Endothelial cell of umbilical vein (primary cell): ENCODE measurements at regions not wholly inside any gene's neighbourhood (a gene's known extent, or its start where the extent isn't known, plus 50 kb on each side); places are given as distances from the start of the nearest gene placed in this dataset.

ENCODE experiments used
- BruUV-seq: library from RNA; stranded (reverse); fragments of 400-500 nt; replicated peaks from 2 replicates; lab custom pipeline; 2021; lab: Mats Ljungman, UMichigan
- CTCF ChIA-PET: fragments of 300-600, 350-600 bp; sonication (Branson Sonifier 250); formaldehyde crosslinking; loops from one replicate; lab custom pipeline; 2021; ENCODE audit warnings: antibody characterized with exemption, inconsistent platforms; lab: Charles Lee
- POLR2A ChIA-PET: fragments of 300-600, 350-600 bp; sonication (Branson Sonifier 250); formaldehyde crosslinking; loops from one replicate; lab custom pipeline; 2021; ENCODE audit warnings: antibody characterized with exemption, inconsistent platforms; lab: Charles Lee
- DNase-seq: peaks from one replicate; pipeline ENCODE4 v3.0.0-alpha.2; 2011; ENCODE audit warnings: low read depth, low spot score
- FAIRE-seq: peaks from 2 replicates; lab custom pipeline; 2011; peaks lifted over from hg19 to GRCh38; lab: Jason Lieb, UNC
- H2AFZ ChIP-seq: 2 replicates; pipeline ENCODE4 v1.6.0; 2012; ENCODE audit warnings: low read depth, low read length, control low read depth, inconsistent platforms
- H3K27ac ChIP-seq: 2 replicates; pipeline ENCODE4 v1.5.1; 2011; ENCODE audit warnings: low read depth, mild to moderate bottlenecking, control low read depth, low read length, moderate library complexity; ENCODE audit not compliant: insufficient read depth
- H3K27me3 ChIP-seq, 2 experiments: 2 replicates each; pipeline versions ENCODE4 v1.6.0 to v1.6.1; 2011; ENCODE audit warnings: low read length in 2 of 2, mixed read lengths in 1 of 2; ENCODE audit not compliant: control insufficient read depth in 2 of 2, insufficient read depth in 2 of 2
- H3K36me3 ChIP-seq, 2 experiments: 2 replicates in 1 of 2; 3 replicates in 1 of 2; pipeline ENCODE4 v1.5.1; 2011; ENCODE audit warnings: low read length in 2 of 2, mild to moderate bottlenecking in 1 of 2, moderate library complexity in 1 of 2; ENCODE audit not compliant: control insufficient read depth in 2 of 2, insufficient read depth in 2 of 2; ENCODE audit errors: extremely low read depth in 1 of 2
- H3K4me1 ChIP-seq: 3 replicates; pipeline ENCODE4 v1.5.1; 2011; ENCODE audit warnings: mild to moderate bottlenecking, low read length; ENCODE audit not compliant: control insufficient read depth, insufficient read depth; ENCODE audit errors: extremely low read depth
- H3K4me2 ChIP-seq: 2 replicates; pipeline ENCODE4 v1.6.1; 2011; ENCODE audit warnings: low read length, control low read depth, mixed read lengths; ENCODE audit not compliant: insufficient read depth
- H3K4me3 ChIP-seq, 3 experiments: fragments of 200-600 bp in 1 of 3; sonication (generic), shearing (Covaris generic) in 1 of 3; replicated peaks in 1 of 3; 2 replicates each; pipeline ENCODE4 v1.5.1; 2011 to 2016; ENCODE audit warnings: control low read depth in 3 of 3, low read length in 3 of 3, mild to moderate bottlenecking in 2 of 3, inconsistent platforms in 1 of 3, low read depth in 1 of 3, moderate library complexity in 1 of 3; ENCODE audit not compliant: insufficient read depth in 1 of 3
- H3K79me2 ChIP-seq: 2 replicates; pipeline ENCODE4 v1.6.0; 2012; ENCODE audit warnings: low read length, inconsistent platforms; ENCODE audit not compliant: control insufficient read depth, insufficient read depth
- H3K9ac ChIP-seq: replicated peaks from 2 replicates; pipeline ENCODE3; 2011; ENCODE audit warnings: low read length, control low read depth; ENCODE audit not compliant: insufficient read depth; ENCODE audit errors: extremely low read depth
- H3K9me1 ChIP-seq: replicated peaks from 3 replicates; pipeline ENCODE4 v1.6.0; 2011; ENCODE audit warnings: mild to moderate bottlenecking, low read length; ENCODE audit not compliant: control insufficient read depth, insufficient read depth; ENCODE audit errors: extremely low read depth
- H3K9me3 ChIP-seq: replicated peaks from 2 replicates; pipeline ENCODE4 v1.5.1; 2012; ENCODE audit warnings: low read length, inconsistent platforms; ENCODE audit not compliant: control insufficient read depth, insufficient read depth
- H4K20me1 ChIP-seq: replicated peaks from 2 replicates; pipeline ENCODE3; 2011; ENCODE audit warnings: mild to moderate bottlenecking, low read length; ENCODE audit not compliant: control insufficient read depth, insufficient read depth; ENCODE audit errors: extremely low read depth
- EZH2 ChIP-seq: IDR thresholded peaks from 2 replicates; pipeline ENCODE4 v1.6.1; 2012; ENCODE audit warnings: borderline replicate concordance, low read depth, mild to moderate bottlenecking, moderate library complexity, low read length, inconsistent platforms; ENCODE audit not compliant: severe bottlenecking
- FOS ChIP-seq: IDR thresholded peaks from 2 replicates; pipeline ENCODE4 v1.6.1; 2011; ENCODE audit warnings: mild to moderate bottlenecking, low read length, moderate library complexity, borderline replicate concordance; ENCODE audit not compliant: insufficient read depth
- GATA2 ChIP-seq: IDR thresholded peaks from 2 replicates; pipeline ENCODE4 v1.7.0; 2011; ENCODE audit warnings: low read depth, mild to moderate bottlenecking, moderate library complexity, mixed read lengths, low read length; ENCODE audit not compliant: insufficient read length, insufficient read depth
- JUN ChIP-seq: IDR thresholded peaks from 2 replicates; pipeline ENCODE4 v1.6.1; 2011; ENCODE audit warnings: borderline replicate concordance, low read depth; ENCODE audit not compliant: insufficient read length, insufficient read depth
- MYC ChIP-seq: IDR thresholded peaks from one replicate; pipeline ENCODE4 v1.6.1; 2011; ENCODE audit warnings: mild to moderate bottlenecking, low read depth, low read length
- POLR2A ChIP-seq: IDR thresholded peaks from 2 replicates; pipeline ENCODE4 v1.6.1; 2012; ENCODE audit warnings: low read depth, mild to moderate bottlenecking, control low read depth, low read length
- POLR2AphosphoS5 ChIP-seq: IDR thresholded peaks from 2 replicates; pipeline ENCODE4 v1.6.1; 2012; ENCODE audit warnings: low read depth, mild to moderate bottlenecking, control low read depth, low read length, moderate library complexity; ENCODE audit not compliant: insufficient read depth
- dilution Hi-C: fragments of 300-500 bp; cut with MboI; formaldehyde crosslinking; loops from one replicate; pipeline ENCODE4 v1.15.0; 2019; ENCODE audit warnings: low sequenced_read_pairs; ENCODE audit not compliant: extremely low pct_ligation_motif_present
- intact Hi-C: fragments of 100-400 bp; cut with micrococcal nuclease; formaldehyde crosslinking; loops from one replicate; pipeline ENCODE4 v1.10.0; 2022
- TF ChIP-seq, protein P1 (sequence below): IDR thresholded peaks from 2 replicates; pipeline ENCODE4 v1.6.1; 2011; ENCODE audit not compliant: insufficient read depth, insufficient read length
- TF ChIP-seq, protein P2 (sequence below), 2 donors: IDR thresholded peaks; 1 replicate in 1 of 2; 2 replicates in 1 of 2; pipeline ENCODE4 v1.5.1; 2011; ENCODE audit warnings: low read length in 2 of 2, mild to moderate bottlenecking in 2 of 2, moderate library complexity in 2 of 2, control low read depth in 1 of 2, inconsistent platforms in 1 of 2, low read depth in 1 of 2; ENCODE audit not compliant: insufficient read depth in 1 of 2; ENCODE audit errors: extremely low read depth in 1 of 2

DNA sequence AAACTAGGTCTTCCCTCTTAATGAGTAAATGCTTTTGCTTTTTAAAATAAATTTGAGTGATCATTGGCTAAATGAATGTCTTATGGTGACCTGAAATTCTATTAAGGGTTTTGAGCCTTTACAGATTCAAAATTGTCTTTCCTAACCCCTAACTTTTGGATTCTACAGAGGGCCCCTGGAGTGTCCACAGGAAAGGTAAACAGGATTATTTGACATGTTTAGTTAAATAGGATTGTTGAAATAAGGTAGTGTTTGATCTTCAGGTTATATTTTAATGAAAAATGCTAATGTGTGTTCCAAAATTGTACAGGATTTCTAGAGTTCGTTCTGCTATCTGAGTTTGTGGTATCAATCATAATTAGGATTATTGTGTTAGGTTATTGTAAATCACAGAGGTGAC is 55.9 kb upstream of the GJB6 start:
- Histone ChIP-seq H3K36me3 (no peaks in the 10 kb centered on the region), H3K27me3 (no peaks in the 10 kb centered on the region), H3K9me3 (no peaks in the 10 kb centered on the region), H3K4me2 (no peak overlapping the region), H3K27ac (no peak overlapping the region), H2AFZ (no peak overlapping the region), H3K79me2 (no peaks in the 10 kb centered on the region), H3K9ac (no peak overlapping the region), H3K4me1 (no peaks in the 10 kb centered on the region), H3K9me1 (no peaks in the 10 kb centered on the region), H4K20me1 (no peaks in the 10 kb centered on the region), H3K4me3 (no peak overlapping the region)
- POLR2A ChIA-PET = no interaction called here
- FAIRE-seq (no peak), DNase-seq (no peak)
- dilution Hi-C loops (no loop called here), intact Hi-C loops (no loop called here)
- BruUV-seq = no TSS peak
- CTCF ChIA-PET = no interaction called here
- TF ChIP-seq POLR2A (no peak), EZH2 (no peak), JUN (no peak), MYC (no peak), FOS (no peak), POLR2AphosphoS5 (no peak), GATA2 (no peak)
- TF ChIP-seq, protein P1, sequence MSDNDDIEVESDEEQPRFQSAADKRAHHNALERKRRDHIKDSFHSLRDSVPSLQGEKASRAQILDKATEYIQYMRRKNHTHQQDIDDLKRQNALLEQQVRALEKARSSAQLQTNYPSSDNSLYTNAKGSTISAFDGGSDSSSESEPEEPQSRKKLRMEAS = no peak

DNA sequence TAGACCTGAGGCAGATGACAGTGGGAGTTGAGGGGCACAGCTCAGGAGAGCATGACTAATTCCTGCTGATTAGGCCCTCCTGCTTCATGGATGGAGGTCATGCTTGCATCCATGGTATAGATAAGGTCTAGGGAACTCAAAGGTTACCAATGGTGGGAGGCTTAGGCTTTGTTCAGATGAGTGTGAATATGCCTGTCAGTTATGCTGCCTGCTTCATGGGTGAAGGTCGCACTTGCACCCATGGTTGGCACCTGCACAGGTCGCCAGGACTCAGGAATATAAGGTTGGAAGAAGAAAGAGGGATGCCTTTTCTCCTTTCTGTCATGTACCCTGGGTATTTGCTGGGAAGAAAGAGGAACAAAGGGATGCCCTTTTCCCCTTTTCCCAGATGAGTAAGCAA is 53.4 kb upstream of the GJB6 start:
- Histone ChIP-seq H2AFZ (no peak overlapping the region), H3K79me2 (no peaks in the 10 kb centered on the region), H3K9me1 (no peaks in the 10 kb centered on the region), H3K27me3 (no peaks in the 10 kb centered on the region), H4K20me1 (no peaks in the 10 kb centered on the region), H3K36me3 (no peaks in the 10 kb centered on the region), H3K4me3 (no peak overlapping the region), H3K9ac (no peak overlapping the region), H3K4me1 (no peaks in the 10 kb centered on the region), H3K4me2 (no peak overlapping the region), H3K9me3 (no peaks in the 10 kb centered on the region), H3K27ac (no peak overlapping the region)
- ChIA-PET CTCF (no interaction called here), POLR2A (no interaction called here)
- dilution Hi-C loops (no loop called here), intact Hi-C loops (no loop called here)
- no TSS peak for BruUV-seq
- no peak for TF ChIP-seq JUN
- no peak for TF ChIP-seq POLR2AphosphoS5
- no peak for TF ChIP-seq GATA2
- TF ChIP-seq, protein P2, sequence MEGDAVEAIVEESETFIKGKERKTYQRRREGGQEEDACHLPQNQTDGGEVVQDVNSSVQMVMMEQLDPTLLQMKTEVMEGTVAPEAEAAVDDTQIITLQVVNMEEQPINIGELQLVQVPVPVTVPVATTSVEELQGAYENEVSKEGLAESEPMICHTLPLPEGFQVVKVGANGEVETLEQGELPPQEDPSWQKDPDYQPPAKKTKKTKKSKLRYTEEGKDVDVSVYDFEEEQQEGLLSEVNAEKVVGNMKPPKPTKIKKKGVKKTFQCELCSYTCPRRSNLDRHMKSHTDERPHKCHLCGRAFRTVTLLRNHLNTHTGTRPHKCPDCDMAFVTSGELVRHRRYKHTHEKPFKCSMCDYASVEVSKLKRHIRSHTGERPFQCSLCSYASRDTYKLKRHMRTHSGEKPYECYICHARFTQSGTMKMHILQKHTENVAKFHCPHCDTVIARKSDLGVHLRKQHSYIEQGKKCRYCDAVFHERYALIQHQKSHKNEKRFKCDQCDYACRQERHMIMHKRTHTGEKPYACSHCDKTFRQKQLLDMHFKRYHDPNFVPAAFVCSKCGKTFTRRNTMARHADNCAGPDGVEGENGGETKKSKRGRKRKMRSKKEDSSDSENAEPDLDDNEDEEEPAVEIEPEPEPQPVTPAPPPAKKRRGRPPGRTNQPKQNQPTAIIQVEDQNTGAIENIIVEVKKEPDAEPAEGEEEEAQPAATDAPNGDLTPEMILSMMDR (IDR thresholded peaks at IDR 0.05; ENCODE audit: extremely low read depth in 1 of 2, insufficient read depth in 1 of 2, low read depth in 1 of 2, low read length in 2 of 2) = no peak
- TF ChIP-seq FOS = no peak
- no peak for TF ChIP-seq POLR2A
- TF ChIP-seq EZH2 = no peak
- TF ChIP-seq, protein P1 = no peak
- no peak for TF ChIP-seq MYC
- DNase-seq (no peak), FAIRE-seq (no peak)
